MM.1S (cell line): ENCODE measurements at regions not wholly inside any gene's neighbourhood (a gene's known extent, or its start where the extent isn't known, plus 50 kb on each side); places are given as distances from the start of the nearest gene placed in this dataset.

Experiments
- DNase-seq: peaks from one replicate; pipeline ENCODE4 v3.0.0-alpha.2; 2015
- H2AFZ ChIP-seq: fragments of 300-600 bp; sonication (generic); 2 replicates; pipeline ENCODE4 v1.6.0; 2016; ENCODE audit warnings: antibody characterized with exemption, low read length
- H3F3A ChIP-seq: fragments of 300-600 bp; sonication (generic); 2 replicates; pipeline ENCODE4 v1.6.1; 2016; ENCODE audit warnings: mild to moderate bottlenecking, antibody characterized with exemption, low read length, moderate library complexity, mixed read lengths; ENCODE audit not compliant: insufficient read depth
- H3K27ac ChIP-seq: fragments of 300-600 bp; sonication (generic); 2 replicates; pipeline ENCODE4 v1.5.1; 2016; ENCODE audit warnings: mild to moderate bottlenecking, low read length
- H3K27me3 ChIP-seq: fragments of 300-600 bp; sonication (generic); replicated peaks from 2 replicates; pipeline ENCODE4 v1.6.0; 2016; ENCODE audit warnings: low read length; ENCODE audit not compliant: insufficient read depth
- H3K36me3 ChIP-seq: fragments of 300-600 bp; sonication (generic); replicated peaks from 2 replicates; pipeline ENCODE4 v1.6.1; 2016; ENCODE audit warnings: mild to moderate bottlenecking, low read length, mixed read lengths; ENCODE audit not compliant: insufficient read depth
- H3K4me1 ChIP-seq: fragments of 300-600 bp; sonication (generic); 2 replicates; pipeline ENCODE4 v1.6.1; 2016; ENCODE audit warnings: low read length, mixed read lengths
- H3K4me2 ChIP-seq: fragments of 300-600 bp; sonication (generic); 2 replicates; pipeline ENCODE4 v1.6.0; 2016; ENCODE audit warnings: low read depth, low read length
- H3K4me3 ChIP-seq: fragments of 300-600 bp; sonication (generic); 2 replicates; pipeline ENCODE4 v1.5.1; 2016; ENCODE audit warnings: low read length, mixed read lengths
- H3K79me2 ChIP-seq: fragments of 300-600 bp; sonication (generic); 2 replicates; pipeline ENCODE4 v1.6.1; 2016; ENCODE audit warnings: mixed run types, low read length, mixed read lengths
- H3K9ac ChIP-seq: fragments of 300-600 bp; sonication (generic); 2 replicates; pipeline ENCODE4 v1.6.1; 2016; ENCODE audit warnings: low read length, mixed read lengths
- H3K9me2 ChIP-seq: fragments of 300-600 bp; sonication (generic); replicated peaks from 2 replicates; pipeline ENCODE4 v1.6.1; 2016; ENCODE audit warnings: mild to moderate bottlenecking, low read length, mixed read lengths; ENCODE audit not compliant: insufficient read depth
- H3K9me3 ChIP-seq: fragments of 300-600 bp; sonication (generic); replicated peaks from 2 replicates; pipeline ENCODE4 v1.6.1; 2016; ENCODE audit warnings: mild to moderate bottlenecking, low read length, mixed read lengths; ENCODE audit not compliant: insufficient read depth
- H4K20me1 ChIP-seq: fragments of 300-600 bp; sonication (generic); 2 replicates; pipeline ENCODE4 v1.6.1; 2016; ENCODE audit warnings: mild to moderate bottlenecking, low read length, moderate library complexity, mixed read lengths; ENCODE audit not compliant: insufficient read depth
- EZH2 ChIP-seq: fragments of 300-600 bp; sonication (generic); optimal IDR thresholded peaks from 2 replicates; pipeline ENCODE3; 2017; ENCODE audit warnings: low read depth, mild to moderate bottlenecking, antibody characterized with exemption, low read length, mixed read lengths
- EZH2phosphoT487 ChIP-seq: fragments of 300-600 bp; sonication (generic); IDR thresholded peaks from 2 replicates; pipeline ENCODE4 v1.6.1; 2018; ENCODE audit warnings: antibody characterized with exemption, low read length
- TF ChIP-seq, protein P1 (sequence below): fragments of 300-600 bp; sonication (generic); IDR thresholded peaks from 2 replicates; pipeline ENCODE4 v1.5.1; 2016; ENCODE audit warnings: antibody characterized with exemption, low read length, mixed read lengths

DNA sequence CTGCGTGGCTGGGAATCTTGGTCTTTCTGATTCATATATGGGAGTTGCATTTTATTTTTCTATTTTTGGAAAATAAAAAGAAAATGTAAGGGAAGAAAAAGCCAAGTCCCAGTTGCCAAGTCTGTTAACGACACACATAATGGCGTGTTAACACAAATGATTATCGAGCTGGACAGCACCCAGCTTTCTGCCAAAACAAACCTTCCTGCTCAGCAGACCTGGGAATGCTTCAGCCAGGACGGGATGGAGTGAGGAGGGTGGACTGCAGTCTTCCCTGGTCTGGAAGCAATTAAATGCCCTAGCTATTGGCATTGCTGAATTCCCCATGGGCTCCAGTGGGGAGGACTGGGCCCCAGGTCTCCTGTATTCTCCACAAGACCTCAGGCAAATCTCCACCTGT, 184.2 kb upstream of the USP24 start:
- Histone ChIP-seq H4K20me1 (no peaks in the 10 kb centered on the region), H3K4me3 (no peak overlapping the region), H3F3A (no peaks in the 10 kb centered on the region), H2AFZ (no peak overlapping the region), H3K36me3 (no peaks in the 10 kb centered on the region), H3K27ac (no peak overlapping the region), H3K4me1 (no peaks in the 10 kb centered on the region), H3K9me3 (no peaks in the 10 kb centered on the region), H3K79me2 (no peaks in the 10 kb centered on the region), H3K27me3 (no peaks in the 10 kb centered on the region), H3K9me2 (no peaks in the 10 kb centered on the region), H3K4me2 (no peak overlapping the region), H3K9ac (no peak overlapping the region)
- TF ChIP-seq EZH2phosphoT487, result no peak
- no peak for DNase-seq

DNA sequence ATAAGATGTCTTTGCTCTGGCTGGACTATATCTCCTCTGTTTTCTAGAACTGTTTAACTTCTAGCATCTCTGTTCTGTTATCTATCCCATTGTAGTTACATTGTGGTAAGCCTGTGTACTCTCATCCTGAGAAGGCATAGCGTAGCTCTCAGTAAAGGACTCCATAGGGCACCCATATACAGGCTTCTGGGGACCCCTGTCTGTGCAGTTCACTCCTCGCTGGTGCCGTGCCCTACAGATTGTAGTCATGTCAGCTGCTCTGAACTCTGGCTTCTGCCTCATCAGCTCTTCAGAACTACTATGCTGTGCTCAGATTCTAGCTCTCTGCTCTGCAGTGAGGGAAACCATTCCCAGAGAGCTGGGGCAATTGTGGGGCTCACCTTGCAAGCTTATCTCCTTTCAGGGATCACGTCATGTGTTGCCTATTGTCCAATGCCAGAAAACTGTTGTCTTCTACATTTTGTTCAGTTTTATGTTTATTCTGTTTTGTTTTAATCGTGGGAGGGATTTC, 181.3 kb upstream of the USP24 start:
- Histone ChIP-seq H3K4me2 (no peak overlapping the region), H3K9me3 (no peaks in the 10 kb centered on the region), H3K79me2 (no peaks in the 10 kb centered on the region), H3K36me3 (no peaks in the 10 kb centered on the region), H2AFZ (no peak overlapping the region), H3K27me3 (no peaks in the 10 kb centered on the region), H4K20me1 (no peaks in the 10 kb centered on the region), H3K9ac (no peak overlapping the region), H3K27ac (no peak overlapping the region), H3K4me3 (no peak overlapping the region), H3K9me2 (no peaks in the 10 kb centered on the region), H3K4me1 (no peaks in the 10 kb centered on the region), H3F3A (no peaks in the 10 kb centered on the region)
- no peak for DNase-seq
- TF ChIP-seq, protein P1, sequence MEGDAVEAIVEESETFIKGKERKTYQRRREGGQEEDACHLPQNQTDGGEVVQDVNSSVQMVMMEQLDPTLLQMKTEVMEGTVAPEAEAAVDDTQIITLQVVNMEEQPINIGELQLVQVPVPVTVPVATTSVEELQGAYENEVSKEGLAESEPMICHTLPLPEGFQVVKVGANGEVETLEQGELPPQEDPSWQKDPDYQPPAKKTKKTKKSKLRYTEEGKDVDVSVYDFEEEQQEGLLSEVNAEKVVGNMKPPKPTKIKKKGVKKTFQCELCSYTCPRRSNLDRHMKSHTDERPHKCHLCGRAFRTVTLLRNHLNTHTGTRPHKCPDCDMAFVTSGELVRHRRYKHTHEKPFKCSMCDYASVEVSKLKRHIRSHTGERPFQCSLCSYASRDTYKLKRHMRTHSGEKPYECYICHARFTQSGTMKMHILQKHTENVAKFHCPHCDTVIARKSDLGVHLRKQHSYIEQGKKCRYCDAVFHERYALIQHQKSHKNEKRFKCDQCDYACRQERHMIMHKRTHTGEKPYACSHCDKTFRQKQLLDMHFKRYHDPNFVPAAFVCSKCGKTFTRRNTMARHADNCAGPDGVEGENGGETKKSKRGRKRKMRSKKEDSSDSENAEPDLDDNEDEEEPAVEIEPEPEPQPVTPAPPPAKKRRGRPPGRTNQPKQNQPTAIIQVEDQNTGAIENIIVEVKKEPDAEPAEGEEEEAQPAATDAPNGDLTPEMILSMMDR, result no peak
- TF ChIP-seq EZH2 (no peak), EZH2phosphoT487 (no peak)

DNA sequence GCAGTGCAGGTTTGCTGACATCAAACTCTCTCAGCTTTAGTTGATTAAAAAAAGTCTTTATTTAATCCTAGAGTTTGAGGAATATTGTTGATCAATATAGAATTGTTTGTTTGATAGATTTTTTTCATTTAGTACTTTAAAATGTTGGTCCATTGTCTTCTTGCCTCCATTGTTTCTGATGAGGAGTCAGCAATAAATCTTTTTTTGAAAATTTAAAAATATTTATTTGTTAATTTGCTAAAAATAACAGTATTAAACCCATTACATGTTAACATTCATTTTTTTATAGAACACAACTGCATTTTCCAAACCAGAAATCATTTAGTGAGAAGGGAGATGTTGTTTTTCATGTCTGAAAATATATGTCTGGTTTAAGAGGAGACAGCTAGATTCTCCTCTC, 173.8 kb upstream of the USP24 start:
- DNase-seq, result no peak
- Histone ChIP-seq H3K4me1 (no peaks in the 10 kb centered on the region), H2AFZ (no peak overlapping the region), H3F3A (no peaks in the 10 kb centered on the region), H3K4me3 (no peak overlapping the region), H3K9me3 (no peaks in the 10 kb centered on the region), H3K79me2 (no peaks in the 10 kb centered on the region), H3K27me3 (no peaks in the 10 kb centered on the region), H3K9me2 (no peaks in the 10 kb centered on the region), H3K36me3 (no peaks in the 10 kb centered on the region), H4K20me1 (no peaks in the 10 kb centered on the region), H3K9ac (no peak overlapping the region), H3K27ac (no peak overlapping the region), H3K4me2 (no peak overlapping the region)
- TF ChIP-seq, protein P1, result no peak
- TF ChIP-seq EZH2 (no peak), EZH2phosphoT487 (no peak)

DNA sequence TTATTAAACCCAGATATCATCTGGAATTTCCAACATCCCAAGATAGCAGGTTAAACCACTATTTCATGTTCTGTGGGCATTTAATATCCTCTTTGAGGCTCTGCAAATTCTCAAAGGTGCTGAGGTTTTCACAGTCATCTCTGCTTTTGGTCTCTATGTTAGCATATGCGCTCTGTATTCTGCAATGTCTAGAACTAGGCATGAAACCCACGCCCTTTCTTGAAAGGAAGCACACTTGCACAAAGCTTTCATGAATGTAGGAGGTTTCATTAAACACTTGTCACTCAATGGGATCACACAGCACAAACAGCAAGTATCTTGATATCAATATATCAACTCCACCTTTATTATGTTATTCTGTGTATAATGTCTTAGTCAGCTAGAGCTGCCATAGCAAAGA, 172.0 kb upstream of the USP24 start:
- H3K4me1 ChIP-seq, result no peaks in the 10 kb centered on the region
- no peak overlapping the region for H3K4me3 ChIP-seq
- H4K20me1 ChIP-seq, result no peaks in the 10 kb centered on the region
- no peak overlapping the region for H3K9ac ChIP-seq
- H2AFZ ChIP-seq, result no peak overlapping the region
- no peak for TF ChIP-seq EZH2
- no peaks in the 10 kb centered on the region for H3K79me2 ChIP-seq
- H3K4me2 ChIP-seq, result no peak overlapping the region
- H3K9me3 ChIP-seq, result no peaks in the 10 kb centered on the region
- no peaks in the 10 kb centered on the region for H3K9me2 ChIP-seq
- H3K27me3 ChIP-seq, result no peaks in the 10 kb centered on the region
- no peaks in the 10 kb centered on the region for H3K36me3 ChIP-seq
- no peak overlapping the region for H3K27ac ChIP-seq
- no peak for DNase-seq
- no peaks in the 10 kb centered on the region for H3F3A ChIP-seq
